ENCODE measurements at regions not wholly inside any gene's neighbourhood (a gene's known extent, or its start where the extent isn't known, plus 50 kb on each side); places are given as distances from the start of the nearest gene placed in this dataset.

DNA sequence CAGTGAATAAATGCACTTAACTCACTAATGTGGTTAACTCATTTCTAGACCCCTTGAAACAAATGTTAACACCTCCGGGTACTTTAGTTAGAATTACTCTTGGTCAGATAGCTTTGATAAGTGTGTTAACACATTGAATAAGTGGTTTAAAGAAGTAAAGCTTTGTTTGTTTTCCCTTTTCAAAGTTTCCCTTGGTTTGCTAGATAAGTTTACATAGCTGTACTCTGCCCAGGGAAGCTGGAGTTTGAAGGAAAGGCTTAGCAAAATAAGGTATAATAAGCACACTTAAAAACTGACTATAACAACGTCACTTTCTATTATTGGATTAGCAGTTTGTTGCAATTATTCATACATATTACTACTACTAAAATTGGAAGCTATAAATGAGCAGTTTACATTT, 1233.9 kb upstream of the ADGRL2 start:
- H3K4me3 ChIP-seq: no peak overlapping the region
- intact Hi-C loops (cut with DNase I; ENCODE audit: low total_unique reads): no loop called here
- 16 to 36% (median 24%) methylated on average over 2 of the region's 2 CpGs for WGBS, 5 donors
- no peaks in the 10 kb centered on the region for H3K27me3 ChIP-seq (replicated peaks in 1 of 7)
- no peak for DNase-seq
- TF ChIP-seq POLR2A (IDR thresholded peaks at IDR 0.05): no peak
- TF ChIP-seq POLR2AphosphoS5 (IDR thresholded peaks at IDR 0.05): no peak
- TF ChIP-seq, protein P1, sequence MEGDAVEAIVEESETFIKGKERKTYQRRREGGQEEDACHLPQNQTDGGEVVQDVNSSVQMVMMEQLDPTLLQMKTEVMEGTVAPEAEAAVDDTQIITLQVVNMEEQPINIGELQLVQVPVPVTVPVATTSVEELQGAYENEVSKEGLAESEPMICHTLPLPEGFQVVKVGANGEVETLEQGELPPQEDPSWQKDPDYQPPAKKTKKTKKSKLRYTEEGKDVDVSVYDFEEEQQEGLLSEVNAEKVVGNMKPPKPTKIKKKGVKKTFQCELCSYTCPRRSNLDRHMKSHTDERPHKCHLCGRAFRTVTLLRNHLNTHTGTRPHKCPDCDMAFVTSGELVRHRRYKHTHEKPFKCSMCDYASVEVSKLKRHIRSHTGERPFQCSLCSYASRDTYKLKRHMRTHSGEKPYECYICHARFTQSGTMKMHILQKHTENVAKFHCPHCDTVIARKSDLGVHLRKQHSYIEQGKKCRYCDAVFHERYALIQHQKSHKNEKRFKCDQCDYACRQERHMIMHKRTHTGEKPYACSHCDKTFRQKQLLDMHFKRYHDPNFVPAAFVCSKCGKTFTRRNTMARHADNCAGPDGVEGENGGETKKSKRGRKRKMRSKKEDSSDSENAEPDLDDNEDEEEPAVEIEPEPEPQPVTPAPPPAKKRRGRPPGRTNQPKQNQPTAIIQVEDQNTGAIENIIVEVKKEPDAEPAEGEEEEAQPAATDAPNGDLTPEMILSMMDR (IDR thresholded peaks at IDR 0.05 in 8 of 11, conservative IDR thresholded peaks at IDR 0.05 in 3 of 11): no peak
- H3K36me3 ChIP-seq: no peaks in the 10 kb centered on the region
- H3K4me1 ChIP-seq: no peaks in the 10 kb centered on the region
- peaks cover 0 to 4% (median 0%) of the 10 kb centered on the region in 8 donors for H3K9me3 ChIP-seq
- no peak overlapping the region for H3K27ac ChIP-seq

GRCh38 chr1:80566123-80566522, 1234.6 kb upstream of the ADGRL2 start:
- WGBS, 5 donors: 77 to 89% (median 84%) methylated on average over 1 of the region's 1 CpG
- intact Hi-C loops (cut with DNase I; ENCODE audit: low total_unique reads): no loop called here
- Histone ChIP-seq H3K9me3 (no peaks in the 10 kb centered on the region), H3K36me3 (no peaks in the 10 kb centered on the region), H3K27me3 (replicated peaks in 1 of 7) (no peaks in the 10 kb centered on the region), H3K4me1 (no peaks in the 10 kb centered on the region), H3K27ac (no peak overlapping the region), H3K4me3 (no peak overlapping the region)
- DNase-seq: no peak
- TF ChIP-seq, protein P1 (IDR thresholded peaks at IDR 0.05 in 8 of 11, conservative IDR thresholded peaks at IDR 0.05 in 3 of 11): no peak
- TF ChIP-seq POLR2A (IDR thresholded peaks at IDR 0.05): no peak
- no peak for TF ChIP-seq POLR2AphosphoS5 (IDR thresholded peaks at IDR 0.05)

DNA sequence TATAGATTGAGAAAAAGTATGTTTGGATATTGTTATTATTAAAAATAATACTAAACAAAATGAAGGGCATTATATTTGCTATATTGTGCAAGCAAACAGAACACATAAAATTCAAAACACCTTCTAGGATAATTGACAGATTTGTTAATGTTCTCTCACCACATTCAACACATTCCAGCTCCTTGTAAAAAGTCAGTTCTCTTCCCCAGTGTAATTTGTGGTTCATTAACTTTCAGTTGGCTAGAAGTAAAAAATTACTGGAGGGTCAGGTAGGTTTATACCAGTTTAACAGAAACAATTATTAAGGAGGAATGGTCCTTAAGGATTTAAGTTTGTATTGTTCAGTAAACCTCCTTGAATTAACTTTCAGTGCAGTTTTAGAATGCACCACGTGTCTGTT, 1235.3 kb upstream of the ADGRL2 start:
- intact Hi-C loops (cut with DNase I; ENCODE audit: low total_unique reads): no loop called here
- 32 to 51% (median 40%) methylated on average over 1 of the region's 1 CpG for WGBS, 5 donors
- no peak for DNase-seq

GRCh38 chr1:80542231-80542630, 1258.5 kb upstream of the ADGRL2 start:
- intact Hi-C loops (cut with DNase I; ENCODE audit: low total_unique reads): no loop called here

More for the DNA sequence above, 1235.3 kb upstream of the ADGRL2 start:
- no peak overlapping the region for H3K27ac ChIP-seq
- H3K36me3 ChIP-seq: no peaks in the 10 kb centered on the region
- no peaks in the 10 kb centered on the region for H3K4me1 ChIP-seq
- no peaks in the 10 kb centered on the region for H3K9me3 ChIP-seq
- TF ChIP-seq, protein P1 (IDR thresholded peaks at IDR 0.05 in 8 of 11, conservative IDR thresholded peaks at IDR 0.05 in 3 of 11): no peak
- no peak for TF ChIP-seq POLR2AphosphoS5 (IDR thresholded peaks at IDR 0.05)
- TF ChIP-seq POLR2A (IDR thresholded peaks at IDR 0.05): no peak
- H3K27me3 ChIP-seq (replicated peaks in 1 of 7): no peaks in the 10 kb centered on the region
- H3K4me3 ChIP-seq: no peak overlapping the region

More at GRCh38 chr1:80542231-80542630, 1258.5 kb upstream of the ADGRL2 start:
- DNase-seq: no peak
- TF ChIP-seq POLR2A (IDR thresholded peaks at IDR 0.05) (no peak), POLR2AphosphoS5 (IDR thresholded peaks at IDR 0.05) (no peak)
- TF ChIP-seq, protein P1 (IDR thresholded peaks at IDR 0.05 in 8 of 11, conservative IDR thresholded peaks at IDR 0.05 in 3 of 11): no peak
- Histone ChIP-seq H3K9me3 (peaks cover 0 to 5% (median 0%) of the 10 kb centered on the region in 8 donors), H3K4me3 (no peak overlapping the region), H3K27ac (no peak overlapping the region), H3K36me3 (no peaks in the 10 kb centered on the region), H3K4me1 (no peaks in the 10 kb centered on the region), H3K27me3 (replicated peaks in 1 of 7) (no peaks in the 10 kb centered on the region)
- WGBS, 5 donors: 88 to 94% (median 90%) methylated on average over 1 of the region's 1 CpG
